NCI-H524 treated with DMSO at 0.1 percent for 48 hours (cell line): ENCODE measurements at regions not wholly inside any gene's neighbourhood (a gene's known extent, or its start where the extent isn't known, plus 50 kb on each side); places are given as distances from the start of the nearest gene placed in this dataset.
"Not testable (repeated sequence)": the region's sequence is repeated elsewhere in the genome, so short reads cannot be mapped to it uniquely, and the experiment has no call there.

Source experiments
- DNase-seq: peaks from one replicate; lab custom pipeline; 2025; lab: John Stamatoyannopoulos, UW

GRCh38 chrX:43375136-43375535 is 281.0 kb upstream of the MAOA start:
- DNase-seq: peak; percentile 63

- no peak for DNase-seq
Observed at GRCh38 chrX:43380704-43381103, 275.4 kb upstream of the MAOA start.

- DNase-seq: no peak
Observed at GRCh38 chrX:43386875-43387274, 269.2 kb upstream of the MAOA start.

- no peak for DNase-seq
Observed at GRCh38 chrX:43405191-43405590, 250.9 kb upstream of the MAOA start.

GRCh38 chrX:43423876-43424275 is 232.2 kb upstream of the MAOA start:
- DNase-seq: no peak

GRCh38 chrX:43436517-43436916 is 219.6 kb upstream of the MAOA start:
- DNase-seq: no peak

- no peak for DNase-seq
Observed at GRCh38 chrX:43446752-43447151, 209.3 kb upstream of the MAOA start.

- no peak for DNase-seq
Observed at GRCh38 chrX:43448688-43449087, 207.4 kb upstream of the MAOA start.

- DNase-seq: no peak
Observed at GRCh38 chrX:43450355-43450754, 205.7 kb upstream of the MAOA start.

GRCh38 chrX:43451976-43452686 is 204.0 kb upstream of the MAOA start:
- not testable (repeated sequence) for DNase-seq

- peak; percentile 70 for DNase-seq
Observed at GRCh38 chrX:43456063-43456462, 200.0 kb upstream of the MAOA start.

GRCh38 chrX:43456906-43457305 is 199.2 kb upstream of the MAOA start:
- DNase-seq: no peak

GRCh38 chrX:43467608-43468234 is 188.4 kb upstream of the MAOA start:
- DNase-seq: no peak

- DNase-seq: no peak
Observed at GRCh38 chrX:43469391-43470054, 186.6 kb upstream of the MAOA start.

GRCh38 chrX:43474321-43474720 is 181.8 kb upstream of the MAOA start:
- DNase-seq: no peak

GRCh38 chrX:43479070-43479469 is 177.0 kb upstream of the MAOA start:
- no peak for DNase-seq

- DNase-seq: no peak
Observed at GRCh38 chrX:43479850-43480249, 176.2 kb upstream of the MAOA start.

GRCh38 chrX:43481576-43481975 is 174.5 kb upstream of the MAOA start:
- DNase-seq: no peak

GRCh38 chrX:43493756-43494155 is 162.3 kb upstream of the MAOA start:
- peak; percentile 62 for DNase-seq

GRCh38 chrX:43500246-43500645 is 155.9 kb upstream of the MAOA start:
- no peak for DNase-seq

GRCh38 chrX:43500996-43501694 is 155.0 kb upstream of the MAOA start:
- DNase-seq: no peak

GRCh38 chrX:43504394-43504793 is 151.7 kb upstream of the MAOA start:
- DNase-seq: no peak

GRCh38 chrX:43505769-43506168 is 150.3 kb upstream of the MAOA start:
- DNase-seq: no peak
